ENCODE measurements at regions not wholly inside any gene's neighbourhood (a gene's known extent, or its start where the extent isn't known, plus 50 kb on each side); places are given as distances from the start of the nearest gene placed in this dataset.

DNA sequence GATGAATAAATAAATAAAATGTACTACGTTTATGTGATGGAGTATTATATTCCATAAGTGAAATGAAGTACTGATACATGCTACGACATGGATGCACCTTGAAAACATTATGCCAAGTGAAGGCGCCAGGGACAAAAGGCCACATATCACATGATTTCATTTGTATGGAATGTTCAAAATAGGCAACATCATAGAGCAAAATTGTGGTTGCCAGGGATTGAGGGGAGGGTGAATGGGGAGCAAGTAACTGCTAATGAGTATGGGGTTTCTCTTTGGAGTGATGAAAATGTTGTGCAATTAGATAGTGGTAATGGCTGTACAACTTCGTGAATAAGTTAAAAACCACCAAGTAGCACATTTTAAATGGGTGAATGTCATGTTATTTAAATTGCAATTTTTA lies 132.8 kb downstream of the SLC38A4 start:
- TF ChIP-seq, protein P1, sequence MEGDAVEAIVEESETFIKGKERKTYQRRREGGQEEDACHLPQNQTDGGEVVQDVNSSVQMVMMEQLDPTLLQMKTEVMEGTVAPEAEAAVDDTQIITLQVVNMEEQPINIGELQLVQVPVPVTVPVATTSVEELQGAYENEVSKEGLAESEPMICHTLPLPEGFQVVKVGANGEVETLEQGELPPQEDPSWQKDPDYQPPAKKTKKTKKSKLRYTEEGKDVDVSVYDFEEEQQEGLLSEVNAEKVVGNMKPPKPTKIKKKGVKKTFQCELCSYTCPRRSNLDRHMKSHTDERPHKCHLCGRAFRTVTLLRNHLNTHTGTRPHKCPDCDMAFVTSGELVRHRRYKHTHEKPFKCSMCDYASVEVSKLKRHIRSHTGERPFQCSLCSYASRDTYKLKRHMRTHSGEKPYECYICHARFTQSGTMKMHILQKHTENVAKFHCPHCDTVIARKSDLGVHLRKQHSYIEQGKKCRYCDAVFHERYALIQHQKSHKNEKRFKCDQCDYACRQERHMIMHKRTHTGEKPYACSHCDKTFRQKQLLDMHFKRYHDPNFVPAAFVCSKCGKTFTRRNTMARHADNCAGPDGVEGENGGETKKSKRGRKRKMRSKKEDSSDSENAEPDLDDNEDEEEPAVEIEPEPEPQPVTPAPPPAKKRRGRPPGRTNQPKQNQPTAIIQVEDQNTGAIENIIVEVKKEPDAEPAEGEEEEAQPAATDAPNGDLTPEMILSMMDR (IDR thresholded peaks at IDR 0.05; ENCODE audit: low read depth, low read length): no peak
- no peak for TF ChIP-seq POLR2A (IDR thresholded peaks at IDR 0.05; ENCODE audit: extremely low read depth, insufficient read length)
- TF ChIP-seq MYC (IDR thresholded peaks at IDR 0.05; ENCODE audit: low read depth, low read length): no peak

Data from NB4 (cell line).